ENCODE measurements at regions not wholly inside any gene's neighbourhood (a gene's known extent, or its start where the extent isn't known, plus 50 kb on each side); places are given as distances from the start of the nearest gene placed in this dataset.
A peak's percentile ranks its signal among the peaks of the same experiment; 100 is the strongest.
"Not testable (repeated sequence)": the region's sequence is repeated elsewhere in the genome, so short reads cannot be mapped to it uniquely, and the experiment has no call there.

DNA sequence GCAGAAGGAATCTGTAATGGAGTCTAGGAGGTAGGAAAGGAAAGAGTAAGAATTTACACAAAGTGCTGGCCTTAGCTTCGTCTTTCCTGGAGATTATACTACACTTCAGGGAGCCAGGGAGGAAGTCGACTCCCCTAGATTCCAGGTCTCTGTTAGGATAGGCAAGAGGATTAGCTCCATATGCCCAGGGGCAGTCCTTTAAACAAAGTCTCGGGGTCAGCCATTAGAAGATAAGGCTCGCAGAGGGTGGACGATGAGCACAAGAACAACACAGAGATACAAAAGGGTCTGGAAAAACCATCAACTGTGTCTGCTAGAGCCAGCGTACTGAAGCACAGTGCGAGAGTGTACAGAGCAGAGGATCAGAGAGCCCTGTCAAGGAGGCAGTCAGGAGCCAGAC is 344.7 kb upstream of the TNC start:
- peak; percentile 23 for DNase-seq (ENCODE audit: low spot score)

DNA sequence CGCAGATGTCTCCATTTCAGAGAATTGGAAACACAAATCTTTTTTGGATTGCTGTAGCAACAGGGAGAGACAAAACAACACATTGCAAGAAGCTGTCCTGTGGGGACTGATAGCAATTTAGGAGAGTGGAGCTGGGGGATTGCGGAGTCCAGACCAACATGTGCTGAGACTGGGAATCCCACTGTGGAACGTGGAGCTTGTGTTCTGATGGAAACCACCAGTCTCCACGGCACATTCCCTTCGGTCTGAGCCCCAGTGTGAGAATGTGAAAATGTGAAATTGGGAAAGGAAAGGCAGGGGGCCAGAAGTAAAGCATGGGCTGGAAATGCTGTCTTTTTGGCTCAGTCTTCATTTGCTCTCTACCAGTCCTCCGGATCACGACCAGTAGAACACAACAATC is 348.8 kb upstream of the TNC start:
- no peak for DNase-seq (ENCODE audit: low spot score)

DNA sequence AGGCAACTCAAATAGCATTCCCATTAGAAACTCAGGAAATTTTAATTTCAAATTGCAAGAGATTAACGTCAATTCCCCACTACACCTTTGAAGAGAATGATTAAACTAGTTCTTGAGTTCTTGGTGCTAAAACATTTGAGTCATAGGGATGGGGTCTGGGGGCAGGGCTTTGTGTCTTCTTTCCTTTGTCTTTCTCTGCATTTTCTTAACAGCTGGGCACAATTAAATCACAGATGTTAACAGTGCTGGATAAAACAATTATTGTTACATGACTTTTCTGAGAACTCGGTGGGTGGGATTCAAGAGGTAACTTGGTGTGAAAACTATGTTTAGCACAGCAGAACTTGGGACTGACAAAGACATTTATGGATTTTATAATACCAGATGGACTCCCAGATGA is 351.9 kb upstream of the TNC start:
- DNase-seq (ENCODE audit: low spot score) = no peak

DNA sequence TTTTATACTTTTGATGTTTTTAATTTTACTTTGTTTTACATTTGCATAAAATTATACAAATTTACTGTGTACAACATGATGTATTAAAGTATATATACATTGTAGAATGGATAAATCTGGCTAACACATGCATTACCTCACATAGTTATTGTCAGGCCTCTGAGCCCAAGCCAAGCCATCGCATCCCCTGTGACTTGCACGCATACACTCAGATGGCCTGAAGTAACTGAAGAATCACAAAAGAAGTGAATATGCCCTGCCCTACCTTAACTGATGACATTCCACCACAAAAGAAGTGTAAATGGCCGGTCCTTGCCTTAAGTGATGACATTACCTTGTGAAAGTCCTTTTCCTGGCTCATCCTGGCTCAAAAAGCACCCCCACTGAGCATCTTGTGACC is 355.1 kb upstream of the TNC start:
- DNase-seq (ENCODE audit: low spot score) = not testable (repeated sequence)

DNA sequence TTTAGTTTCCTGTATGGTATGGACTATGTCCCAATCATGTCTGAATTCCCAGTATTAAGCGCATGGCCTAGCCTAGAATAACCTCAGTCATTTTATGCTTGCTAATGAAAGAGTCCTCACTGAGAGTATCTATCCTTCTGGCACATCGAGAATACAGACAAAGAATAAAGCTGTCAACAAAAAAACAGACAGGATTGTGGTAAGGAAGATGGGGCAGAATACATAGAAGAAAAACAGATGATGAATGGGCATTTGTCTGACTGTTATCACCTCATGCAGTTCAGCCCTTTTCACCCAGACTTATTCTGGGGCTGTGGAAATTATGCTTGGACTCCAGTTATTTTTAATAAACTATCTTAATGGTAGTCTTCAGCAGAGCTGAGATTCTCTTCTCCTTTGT is 363.8 kb upstream of the TNC start:
- no peak for DNase-seq (ENCODE audit: low spot score)

DNA sequence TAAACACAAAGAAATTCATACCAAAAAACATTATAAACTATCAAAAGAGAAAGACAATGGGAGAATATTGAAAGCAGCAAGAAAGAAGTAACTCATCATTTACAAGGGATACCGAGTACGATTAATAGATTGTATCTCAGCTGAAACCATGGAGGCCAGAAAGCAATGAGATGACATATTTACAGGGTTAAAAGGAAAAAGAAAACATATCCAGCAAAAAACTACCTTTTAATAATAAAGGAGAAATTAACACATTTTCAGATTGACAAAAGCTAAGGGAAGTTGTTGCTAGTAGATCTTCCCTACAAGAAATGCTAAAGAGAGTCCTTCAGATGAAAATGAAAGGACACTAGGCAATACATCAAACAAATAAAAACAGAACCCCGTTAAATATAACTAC is 364.8 kb upstream of the TNC start:
- no peak for DNase-seq (ENCODE audit: low spot score)

DNA sequence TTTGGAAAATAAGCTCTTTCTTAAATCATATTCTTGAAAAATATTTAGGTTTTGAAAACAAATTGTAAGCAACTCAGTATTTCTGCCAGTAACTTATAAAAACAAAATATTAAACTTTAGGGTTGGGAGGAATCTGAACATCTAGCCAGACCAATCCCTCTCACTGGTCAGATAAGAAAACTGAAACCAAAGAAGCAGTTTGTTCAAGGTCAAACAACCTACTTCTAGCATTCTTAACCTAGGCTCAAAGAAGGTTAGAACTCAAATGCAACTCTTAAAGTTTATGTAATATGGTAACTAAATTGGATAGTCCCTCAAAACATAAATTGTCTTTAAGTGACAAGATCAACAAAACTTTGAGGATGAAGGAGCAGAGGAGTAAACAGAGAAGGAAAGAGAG is 374.9 kb upstream of the TNC start:
- no peak for DNase-seq (ENCODE audit: low spot score)

DNA sequence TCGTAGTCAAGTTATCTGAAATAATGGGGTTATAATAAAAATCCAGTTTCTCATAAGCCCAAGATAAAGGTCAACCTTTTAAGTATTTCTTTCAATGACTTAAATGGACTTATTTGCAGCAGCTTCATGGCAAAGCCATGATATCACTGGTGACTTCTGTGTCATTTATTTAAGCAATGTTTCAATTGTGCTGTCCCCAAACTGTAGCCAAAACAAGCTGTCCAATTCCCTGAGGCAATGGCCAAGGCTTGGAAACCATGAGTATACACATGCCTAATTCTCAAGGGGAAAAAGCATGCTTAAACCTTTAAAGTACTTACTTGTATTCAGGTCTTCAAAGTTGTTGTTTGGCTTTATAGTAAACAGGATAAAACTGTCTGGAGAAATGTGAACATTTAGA is 376.4 kb upstream of the TNC start:
- DNase-seq (ENCODE audit: low spot score) = no peak

DNA sequence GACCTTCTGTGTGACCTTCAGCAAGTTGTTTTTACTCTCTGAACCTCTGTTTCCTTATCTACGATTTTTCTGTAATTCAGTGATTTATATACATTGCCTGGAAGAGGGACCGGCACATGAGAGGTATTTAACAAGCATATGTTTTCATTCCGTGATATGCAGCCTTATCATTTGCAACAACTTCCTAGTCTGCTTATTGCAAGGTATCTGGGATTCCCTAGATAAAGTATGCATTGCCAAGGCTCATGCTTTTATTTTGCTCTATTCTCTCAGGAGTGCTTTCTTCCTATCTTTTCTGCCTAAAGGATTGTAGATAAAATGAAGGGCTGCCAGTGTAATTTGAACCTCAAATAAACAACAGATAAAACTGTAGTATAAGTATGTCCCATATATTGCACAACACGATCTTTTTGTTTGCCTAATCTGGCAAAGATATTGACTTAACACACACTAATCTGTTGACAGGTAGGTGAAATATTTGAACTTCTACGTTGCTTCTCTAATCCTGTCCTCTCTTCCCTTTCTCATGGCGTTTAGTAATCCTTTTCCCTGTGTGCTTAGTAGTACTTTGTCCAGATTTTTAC is 377.2 kb upstream of the TNC start:
- DNase-seq (ENCODE audit: low spot score) = no peak

DNA sequence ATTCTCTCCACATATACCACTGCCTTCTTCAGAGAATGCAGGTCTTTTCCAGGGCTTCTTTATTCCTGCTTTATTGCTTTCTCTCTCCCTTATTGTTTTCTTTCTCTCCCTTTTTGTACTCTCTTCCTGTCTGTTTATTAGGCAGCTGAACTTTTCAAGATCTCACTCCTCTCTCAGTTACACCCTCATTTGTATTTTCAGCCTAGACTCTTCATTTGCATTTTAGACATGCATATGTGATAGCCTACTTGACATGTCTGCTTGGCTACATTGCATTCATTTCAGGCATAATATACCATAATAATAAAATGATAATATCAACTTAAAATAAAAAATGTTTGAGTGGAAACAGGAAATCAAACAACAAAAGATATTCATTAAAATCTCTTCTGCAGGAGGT is 377.9 kb upstream of the TNC start:
- DNase-seq (ENCODE audit: low spot score) = no peak

DNA sequence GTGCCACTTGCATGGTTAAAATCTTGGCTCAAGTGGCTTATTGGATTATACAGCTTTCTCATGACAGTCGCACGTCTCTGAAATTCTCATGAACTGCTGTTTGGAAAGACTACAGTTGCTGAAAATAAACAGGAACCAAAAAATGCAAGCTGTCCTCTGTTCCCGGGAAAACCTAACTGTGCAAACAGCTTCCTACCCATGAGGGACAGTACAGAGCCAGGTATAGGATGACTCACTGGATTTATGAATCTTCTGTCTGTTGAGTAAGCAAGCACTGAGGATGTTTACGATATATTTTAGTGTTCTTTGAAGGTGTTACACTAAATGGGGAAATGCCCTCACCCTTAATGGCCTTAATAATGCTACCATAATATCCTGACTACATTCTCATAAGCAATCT is 380.3 kb upstream of the TNC start:
- DNase-seq (ENCODE audit: low spot score) = no peak

DNA sequence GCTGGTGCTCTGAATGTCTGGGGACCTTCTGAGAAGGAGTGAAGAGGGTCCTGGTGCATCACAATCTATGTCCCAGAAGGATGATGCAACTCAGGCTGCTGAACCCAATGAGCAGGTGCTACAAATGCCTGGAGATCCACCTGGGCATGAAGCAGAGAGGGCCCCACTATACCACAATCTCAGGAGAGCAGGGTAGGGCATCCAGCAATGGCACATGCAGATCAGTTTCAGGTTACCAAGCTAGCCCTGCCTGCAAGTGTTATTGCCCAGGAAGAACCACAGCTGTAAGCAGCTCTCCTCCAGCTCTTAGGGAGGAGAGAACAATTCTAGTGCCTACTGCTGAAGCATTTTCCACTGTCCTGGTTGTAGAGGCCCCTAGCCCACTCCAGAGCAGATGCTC is 389.2 kb upstream of the TNC start:
- DNase-seq (ENCODE audit: low spot score) = no peak

DNA sequence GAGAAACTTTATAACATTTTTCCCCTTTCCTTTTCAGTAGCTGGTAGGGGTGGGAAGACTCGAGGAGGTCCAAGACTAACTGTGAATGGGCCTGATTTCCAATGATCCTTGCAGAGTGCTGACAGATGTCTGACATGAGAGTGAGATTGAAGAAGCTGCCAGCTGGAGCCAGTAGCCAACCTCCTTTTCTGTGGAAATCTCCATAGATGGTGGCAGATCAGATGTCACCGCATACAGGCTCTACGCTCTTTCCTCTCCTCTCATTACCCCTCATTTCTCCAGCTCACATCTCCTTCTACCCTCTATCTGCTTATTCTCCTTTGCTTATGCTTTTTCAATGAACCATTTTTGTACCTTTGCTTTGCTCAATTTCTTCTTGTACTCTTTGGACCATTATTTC is 395.2 kb upstream of the TNC start:
- DNase-seq (ENCODE audit: low spot score) = no peak

DNA sequence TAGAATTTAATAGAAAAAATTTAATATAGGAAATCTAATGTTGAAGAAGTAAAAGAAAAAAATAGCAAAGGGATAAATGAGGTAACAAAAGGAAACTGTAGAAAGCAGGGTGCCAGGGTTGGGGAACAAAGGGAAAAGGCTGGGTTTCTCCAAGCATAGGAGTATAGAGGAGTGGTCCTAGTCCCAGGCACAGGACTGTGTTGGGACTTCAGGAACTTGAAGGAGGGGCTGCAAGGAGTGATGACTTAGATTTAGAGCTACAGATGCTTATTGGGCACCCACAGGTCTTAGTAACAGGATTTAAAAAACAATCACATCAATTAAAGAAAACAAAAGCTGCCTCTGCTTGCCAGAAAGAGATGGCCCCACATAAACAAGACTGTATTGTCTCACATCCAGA is 396.5 kb upstream of the TNC start:
- no peak for DNase-seq (ENCODE audit: low spot score)

DNA sequence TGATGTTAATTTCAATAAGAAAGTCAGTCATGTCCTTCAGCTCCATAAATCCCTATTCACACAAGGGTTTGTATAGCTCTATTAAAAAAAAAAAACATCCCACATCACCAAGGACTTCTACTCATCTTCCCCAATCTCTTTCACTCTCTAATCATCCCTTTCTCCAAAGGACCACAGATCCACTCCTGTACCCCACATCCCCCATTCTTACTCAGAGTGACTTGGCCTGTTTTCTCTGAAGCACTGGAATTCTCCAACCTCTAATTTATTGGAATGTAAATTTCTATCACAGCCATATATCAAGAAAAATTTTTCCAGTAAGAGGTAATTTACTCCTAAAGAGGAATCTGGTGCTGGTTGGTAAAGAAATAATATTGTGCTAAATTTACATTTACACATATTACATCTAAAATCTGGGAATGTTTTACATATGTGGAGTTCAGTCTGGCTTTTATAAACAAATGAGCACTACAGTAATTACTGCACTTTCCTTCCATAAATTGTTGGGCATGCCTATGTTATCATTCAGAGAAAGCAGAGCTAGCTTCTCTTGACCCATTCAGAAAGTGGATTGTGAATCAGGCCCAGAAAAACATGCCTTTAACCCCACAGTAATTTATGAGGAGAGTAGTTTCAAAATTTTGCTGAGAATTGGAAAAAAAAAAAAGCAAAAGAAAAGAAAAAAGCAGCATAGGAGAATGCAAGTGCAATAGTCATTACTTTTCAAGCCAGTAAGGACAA is 399.5 kb upstream of the TNC start:
- DNase-seq (ENCODE audit: low spot score) = no peak

DNA sequence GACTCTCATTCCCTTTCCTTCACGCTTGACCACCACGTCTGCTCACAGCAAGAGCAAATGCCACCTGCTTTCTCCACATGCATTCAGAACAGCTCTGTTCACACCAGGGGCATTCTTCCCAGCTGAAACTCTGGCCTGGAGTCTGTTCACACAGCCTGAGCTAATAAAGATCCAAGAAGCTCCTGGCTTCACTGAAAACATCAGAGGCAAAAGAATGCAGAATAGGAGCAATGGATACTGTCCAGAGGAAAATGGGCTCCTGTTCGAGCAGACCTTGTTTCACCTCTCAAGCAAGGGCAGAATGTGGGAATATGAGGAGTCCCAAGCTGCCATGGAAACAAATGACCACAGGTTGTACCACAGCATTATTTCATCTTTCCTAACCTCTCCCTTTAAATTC is 402.7 kb upstream of the TNC start:
- DNase-seq (ENCODE audit: low spot score) = no peak

DNA sequence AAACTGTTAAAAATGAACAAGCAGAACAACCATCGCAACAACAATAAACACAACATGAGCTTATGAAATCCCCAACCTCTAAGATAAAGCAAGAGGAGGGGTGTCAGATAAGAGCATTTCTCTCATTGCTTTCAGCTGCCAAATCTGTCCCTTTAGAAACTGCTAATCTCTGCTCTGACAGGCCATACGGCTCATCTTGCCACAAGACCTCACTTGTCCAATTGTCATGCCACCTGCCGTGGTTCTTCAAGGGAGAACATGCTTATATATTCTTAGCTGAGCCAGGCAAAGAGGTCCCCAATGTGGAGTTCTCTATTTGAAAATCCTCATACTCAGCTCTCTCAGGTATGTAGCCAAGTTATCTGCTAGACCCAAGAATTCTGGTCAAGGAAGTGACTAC is 405.0 kb upstream of the TNC start:
- no peak for DNase-seq (ENCODE audit: low spot score)

DNA sequence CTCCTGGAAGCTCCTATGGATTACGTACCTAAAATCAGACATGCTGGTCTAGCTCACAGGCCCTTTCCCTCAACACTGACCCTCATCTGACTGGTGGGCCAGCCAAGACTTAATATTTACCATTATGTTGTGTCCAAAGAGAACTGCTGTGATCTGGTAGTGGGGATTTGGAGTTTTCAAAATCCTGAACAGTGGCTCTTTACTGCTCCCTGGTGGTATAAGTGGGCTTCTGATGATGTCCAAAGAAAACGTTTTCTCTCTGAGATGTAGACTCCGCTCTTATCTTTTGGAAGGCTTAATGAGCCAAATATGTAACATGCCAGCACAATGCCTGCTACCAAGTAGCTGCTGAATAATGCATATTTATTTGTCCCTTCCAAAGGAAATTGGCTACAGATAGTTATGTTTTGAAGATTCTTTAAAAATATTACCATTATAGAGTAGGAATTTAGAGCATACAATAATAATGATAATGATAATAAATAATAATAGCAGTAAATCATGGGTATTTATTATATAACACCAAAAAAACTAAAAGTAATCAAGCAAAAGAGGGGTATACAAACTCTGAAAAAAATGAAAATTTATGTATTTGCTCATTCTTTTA is 406.6 kb upstream of the TNC start:
- peak; percentile 63 for DNase-seq (ENCODE audit: low spot score)

DNA sequence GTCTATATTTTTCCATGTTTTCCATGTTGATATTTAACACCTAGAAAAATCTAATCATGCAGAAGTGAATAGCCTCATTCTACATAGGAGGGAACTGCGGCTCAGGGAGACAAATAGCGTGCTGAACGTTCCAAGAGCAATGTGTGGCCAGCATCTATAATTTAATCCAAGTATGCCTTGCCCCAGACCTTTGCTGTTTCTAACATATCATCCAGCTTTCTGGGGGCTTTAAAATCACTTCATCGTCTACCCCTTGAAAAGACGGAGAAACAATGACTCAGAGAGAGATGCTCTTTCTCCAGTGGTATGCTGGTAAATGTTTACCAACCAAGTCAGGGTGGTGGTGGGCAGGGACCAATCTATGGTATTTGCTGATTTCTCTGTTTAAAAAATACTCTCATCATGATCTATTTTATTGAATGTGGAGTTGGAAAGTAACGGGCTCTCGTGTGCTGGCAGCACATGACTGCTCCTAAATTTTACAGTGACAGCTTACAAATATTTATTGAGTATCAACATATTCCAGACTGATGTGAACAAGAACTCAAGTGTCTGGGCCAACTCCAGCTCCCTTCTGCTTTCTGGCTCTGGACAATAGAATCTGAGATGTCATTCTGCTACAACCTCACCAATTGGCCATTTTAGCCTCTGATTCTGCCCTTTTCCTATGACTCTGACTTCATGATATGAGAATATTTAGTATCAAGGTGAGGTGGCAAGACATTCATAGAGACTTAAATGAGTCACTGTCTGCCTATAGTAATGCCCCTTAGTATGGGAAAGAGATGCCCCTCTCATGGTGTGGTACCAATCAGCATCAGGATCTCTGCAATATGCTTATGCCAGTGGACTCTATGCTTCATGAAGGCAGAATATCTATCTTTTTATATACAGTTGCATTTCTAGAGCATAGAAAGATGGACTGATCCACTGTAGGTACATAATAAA is 407.4 kb upstream of the TNC start:
- no peak for DNase-seq (ENCODE audit: low spot score)

DNA sequence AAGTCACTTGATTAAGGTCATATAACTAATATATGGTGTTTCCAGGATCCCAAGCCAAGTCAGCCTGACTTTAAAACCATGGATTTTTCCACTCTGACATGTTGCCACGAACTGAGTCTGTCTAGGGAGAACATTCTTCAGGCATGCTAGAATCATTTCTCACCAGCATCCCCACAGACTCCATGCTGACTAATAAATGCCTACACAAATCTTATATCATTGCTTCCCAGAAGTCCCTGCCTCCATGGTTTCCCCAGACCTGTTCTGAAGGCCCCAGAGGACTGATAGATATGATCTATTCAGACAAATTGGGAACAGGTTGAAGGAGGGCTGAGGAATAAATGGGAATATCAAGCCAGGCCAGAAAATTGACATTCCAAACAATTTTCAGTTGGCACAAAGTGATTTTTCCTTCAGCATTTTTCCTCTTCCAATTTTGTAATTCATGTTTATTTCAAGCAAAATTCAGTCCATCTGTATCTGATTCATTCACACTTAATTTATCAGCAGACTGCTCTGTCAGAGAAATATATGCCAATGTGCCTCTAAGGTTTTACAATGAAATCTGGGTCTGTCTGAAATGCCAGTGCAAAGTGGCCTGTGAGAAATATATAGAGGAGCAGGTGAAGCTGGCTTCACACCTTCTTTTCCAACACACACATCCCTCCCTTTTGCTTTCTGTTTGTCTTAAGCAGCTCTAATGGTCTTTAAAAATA is 413.6 kb upstream of the TNC start:
- no peak for DNase-seq (ENCODE audit: low spot score)

DNA sequence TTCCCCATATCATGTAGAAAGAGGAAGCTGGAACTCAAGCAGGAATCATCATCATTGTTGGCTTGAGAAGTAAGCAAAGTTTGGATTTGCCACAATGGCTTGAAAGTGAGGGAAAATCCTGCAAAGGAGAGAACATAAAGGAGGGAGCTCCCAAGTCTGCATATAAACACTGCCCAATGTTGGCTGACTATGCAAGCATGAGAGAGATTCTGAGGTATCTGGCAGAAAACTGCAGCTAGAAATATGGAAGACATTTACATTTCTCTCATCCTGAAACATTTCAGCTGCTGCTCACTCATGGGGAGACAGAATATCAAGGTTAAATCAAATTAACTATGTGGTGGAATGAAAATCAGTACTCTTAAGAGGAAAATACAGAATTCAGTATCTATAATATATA is 415.6 kb upstream of the TNC start:
- DNase-seq (ENCODE audit: low spot score) = no peak

DNA sequence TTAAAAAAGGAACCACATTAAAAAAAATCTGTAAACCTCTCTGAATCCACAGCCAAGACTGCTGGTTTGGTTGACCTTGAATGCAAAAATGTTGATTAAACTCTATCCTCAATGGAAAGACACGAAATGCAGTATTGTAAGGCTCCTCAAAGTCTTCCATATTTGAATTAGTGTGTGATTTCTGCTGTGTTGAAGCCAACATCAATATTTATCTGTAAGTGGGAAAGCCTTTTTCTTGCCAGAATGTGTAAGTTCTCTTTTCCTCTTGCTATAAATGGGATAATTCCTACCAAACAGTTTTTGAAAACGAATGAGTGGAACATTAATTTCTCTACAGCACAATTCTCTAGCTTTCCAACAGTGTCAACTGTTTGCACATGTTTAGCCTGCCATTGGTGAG is 422.1 kb upstream of the TNC start:
- DNase-seq (ENCODE audit: low spot score) = no peak

Data from iPS-NIHi11 (cell line).